ENCODE measurements at regions not wholly inside any gene's neighbourhood (a gene's known extent, or its start where the extent isn't known, plus 50 kb on each side); places are given as distances from the start of the nearest gene placed in this dataset.
"Not testable (repeated sequence)": the region's sequence is repeated elsewhere in the genome, so short reads cannot be mapped to it uniquely, and the experiment has no call there.

GRCh38 chrX:140214518-140214917, 249.2 kb upstream of the CXorf66 start:
- not testable (repeated sequence) for TF ChIP-seq CTCF (IDR thresholded peaks at IDR 0.05 in 8 of 11, conservative IDR thresholded peaks at IDR 0.05 in 3 of 11); POLR2A (IDR thresholded peaks at IDR 0.05)

Data from spleen (tissue), 7 donors.